Keratinocyte (primary cell): ENCODE measurements at regions not wholly inside any gene's neighbourhood (a gene's known extent, or its start where the extent isn't known, plus 50 kb on each side); places are given as distances from the start of the nearest gene placed in this dataset.

Experiments used
- DNase-seq: peaks from one replicate; pipeline ENCODE4 v3.0.0-alpha.2; 2011; ENCODE audit warnings: low read depth, missing footprints, low spot score
- FAIRE-seq: peaks from 2 replicates; lab custom pipeline; 2011; peaks lifted over from hg19 to GRCh38; lab: Jason Lieb, UNC
- H2AFZ ChIP-seq: 2 replicates; pipeline ENCODE4 v1.6.0; 2012; ENCODE audit warnings: low read length, control low read depth, inconsistent platforms; ENCODE audit not compliant: control insufficient read depth
- H3K27ac ChIP-seq: 2 replicates; pipeline ENCODE4 v1.5.1; 2011; ENCODE audit warnings: low read length; ENCODE audit not compliant: control insufficient read depth, insufficient read depth
- H3K27me3 ChIP-seq: 3 replicates; pipeline ENCODE4 v1.6.0; 2011; ENCODE audit warnings: low read length; ENCODE audit not compliant: control insufficient read depth, insufficient read depth; ENCODE audit errors: extremely low read depth
- H3K36me3 ChIP-seq, 2 experiments: 2 replicates in 1 of 2; 3 replicates in 1 of 2; pipeline ENCODE4 v1.5.1; 2011; ENCODE audit warnings: low read length in 2 of 2, mild to moderate bottlenecking in 1 of 2; ENCODE audit not compliant: control insufficient read depth in 2 of 2, insufficient read depth in 2 of 2; ENCODE audit errors: extremely low read depth in 1 of 2
- H3K4me1 ChIP-seq: 3 replicates; pipeline ENCODE4 v1.5.1; 2011; ENCODE audit warnings: low read length; ENCODE audit not compliant: control insufficient read depth, insufficient read depth; ENCODE audit errors: extremely low read depth
- H3K4me2 ChIP-seq: 3 replicates; pipeline ENCODE4 v1.6.0; 2011; ENCODE audit warnings: low read depth, low read length; ENCODE audit not compliant: control insufficient read depth, insufficient read depth; ENCODE audit errors: extremely low read depth
- H3K4me3 ChIP-seq, 3 experiments: fragments of 200-600 bp in 1 of 3; sonication (generic) in 1 of 3; 2 replicates in 2 of 3; 3 replicates in 1 of 3; pipeline ENCODE4 v1.5.1; 2011 to 2016; ENCODE audit warnings: low read length in 3 of 3, mild to moderate bottlenecking in 3 of 3, control low read depth in 2 of 3, inconsistent platforms in 1 of 3, low read depth in 1 of 3, mixed read lengths in 1 of 3, mixed run types in 1 of 3, moderate library complexity in 1 of 3; ENCODE audit not compliant: control insufficient read depth in 2 of 3, insufficient read depth in 2 of 3; ENCODE audit errors: extremely low read depth in 1 of 3
- H3K79me2 ChIP-seq: 2 replicates; pipeline ENCODE4 v1.6.0; 2012; ENCODE audit warnings: low read length; ENCODE audit not compliant: control insufficient read depth, insufficient read depth
- H3K9ac ChIP-seq: 3 replicates; pipeline ENCODE4 v1.6.0; 2011; ENCODE audit warnings: low read length; ENCODE audit not compliant: control insufficient read depth, insufficient read depth; ENCODE audit errors: extremely low read depth
- H3K9me1 ChIP-seq: 3 replicates; pipeline ENCODE4 v1.6.0; 2011; ENCODE audit warnings: low read length; ENCODE audit not compliant: control insufficient read depth, insufficient read depth; ENCODE audit errors: extremely low read depth
- H3K9me3 ChIP-seq: 2 replicates; pipeline ENCODE4 v1.5.1; 2012; ENCODE audit warnings: low read depth, low read length; ENCODE audit not compliant: control insufficient read depth
- H4K20me1 ChIP-seq: 3 replicates; pipeline ENCODE4 v1.6.0; 2011; ENCODE audit warnings: low read length; ENCODE audit not compliant: control insufficient read depth, insufficient read depth; ENCODE audit errors: extremely low read depth
- CTCF ChIP-seq, 3 experiments: IDR thresholded peaks in 1 of 3; conservative IDR thresholded peaks in 1 of 3; optimal IDR thresholded peaks in 1 of 3; 2 replicates in 2 of 3; 3 replicates in 1 of 3; pipeline versions ENCODE3 to v1.5.1; 2011; ENCODE audit warnings: low read length in 3 of 3, mild to moderate bottlenecking in 3 of 3, moderate library complexity in 2 of 3, control low read depth in 1 of 3, inconsistent platforms in 1 of 3; ENCODE audit not compliant: insufficient read depth in 2 of 3; ENCODE audit errors: extremely low read depth in 1 of 3
- EZH2 ChIP-seq: IDR thresholded peaks from one replicate; pipeline ENCODE4 v1.6.1; 2012; ENCODE audit warnings: inconsistent platforms, mild to moderate bottlenecking, low read length, moderate library complexity
- dilution Hi-C: fragments of 300-500 bp; cut with MboI; formaldehyde crosslinking; loops from one replicate; pipeline ENCODE4 v1.7.0; 2020; ENCODE audit warnings: low sequenced_read_pairs; ENCODE audit not compliant: extremely low pct_ligation_motif_present

DNA sequence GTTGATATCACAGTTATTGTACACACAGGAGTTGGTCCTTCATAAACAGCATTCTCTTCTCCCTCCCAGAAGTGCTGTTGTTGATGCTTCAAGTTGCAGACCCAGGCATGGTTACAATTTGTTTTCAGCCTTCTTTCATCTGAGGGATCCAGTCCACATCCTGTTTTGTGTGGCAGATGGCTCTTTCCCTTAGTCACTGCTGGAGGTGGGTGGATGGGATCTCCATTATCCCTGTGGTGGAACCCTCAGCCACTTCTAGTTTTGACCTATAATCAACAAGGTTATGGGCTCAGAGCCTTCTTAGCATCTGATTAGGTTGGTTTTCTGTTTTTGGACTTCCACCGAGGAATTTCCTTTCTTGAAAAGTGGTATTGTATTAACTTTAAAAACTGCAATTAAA lies 214.2 kb downstream of the SH2D4B start:
- Histone ChIP-seq H3K4me3 (no peak overlapping the region), H3K9ac (no peak overlapping the region), H3K36me3 (no peaks in the 10 kb centered on the region), H3K9me3 (no peaks in the 10 kb centered on the region), H4K20me1 (no peaks in the 10 kb centered on the region), H3K27ac (no peak overlapping the region), H3K4me2 (no peak overlapping the region), H3K4me1 (no peaks in the 10 kb centered on the region), H2AFZ (no peak overlapping the region), H3K9me1 (no peaks in the 10 kb centered on the region), H3K27me3 (no peaks in the 10 kb centered on the region), H3K79me2 (no peaks in the 10 kb centered on the region)
- FAIRE-seq: no peak
- DNase-seq: no peak
- dilution Hi-C loops: no loop called here
- no peak for TF ChIP-seq EZH2
- TF ChIP-seq CTCF (optimal IDR thresholded peaks at IDR 0.05 in 1 of 3, IDR thresholded peaks at IDR 0.05 in 1 of 3, conservative IDR thresholded peaks at IDR 0.05 in 1 of 3; ENCODE audit: extremely low read depth in 1 of 3, insufficient read depth in 2 of 3, low read length in 3 of 3): no peak

GRCh38 chr10:80753612-80754011 lies 215.9 kb downstream of the SH2D4B start:
- Histone ChIP-seq H3K4me1 (no peaks in the 10 kb centered on the region), H3K9ac (no peak overlapping the region), H3K36me3 (no peaks in the 10 kb centered on the region), H3K9me3 (no peaks in the 10 kb centered on the region), H3K27me3 (no peaks in the 10 kb centered on the region), H3K9me1 (no peaks in the 10 kb centered on the region), H3K79me2 (no peaks in the 10 kb centered on the region), H3K4me2 (no peak overlapping the region), H3K4me3 (no peak overlapping the region), H3K27ac (no peak overlapping the region), H4K20me1 (no peaks in the 10 kb centered on the region), H2AFZ (no peak overlapping the region)
- no peak for FAIRE-seq
- DNase-seq: no peak
- dilution Hi-C loops: no loop called here
- TF ChIP-seq EZH2 (no peak), CTCF (optimal IDR thresholded peaks at IDR 0.05 in 1 of 3, IDR thresholded peaks at IDR 0.05 in 1 of 3, conservative IDR thresholded peaks at IDR 0.05 in 1 of 3; ENCODE audit: extremely low read depth in 1 of 3, insufficient read depth in 2 of 3, low read length in 3 of 3) (no peak)
